ENCODE measurements at regions not wholly inside any gene's neighbourhood (a gene's known extent, or its start where the extent isn't known, plus 50 kb on each side); places are given as distances from the start of the nearest gene placed in this dataset.
"Not testable (repeated sequence)": the region's sequence is repeated elsewhere in the genome, so short reads cannot be mapped to it uniquely, and the experiment has no call there.

DNA sequence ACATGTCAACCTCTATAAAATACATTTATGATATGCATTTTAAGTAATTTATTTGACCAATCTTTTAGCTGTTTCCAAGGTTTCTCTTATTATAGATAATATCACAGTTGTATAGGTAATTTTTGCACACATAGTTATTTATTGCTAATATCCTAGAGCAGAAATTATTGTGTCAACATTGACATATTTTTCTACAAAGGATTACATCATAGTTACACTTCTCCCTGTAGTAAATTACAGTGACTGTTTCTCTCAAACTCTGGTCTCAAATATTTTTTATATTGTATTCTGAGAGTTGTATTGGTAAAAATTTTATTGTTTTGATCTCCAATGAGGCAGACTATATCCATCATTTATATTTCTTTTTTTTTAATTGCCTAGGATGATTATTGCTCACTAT, 714.4 kb upstream of the CDH6 start:
- no peak for DNase-seq (ENCODE audit: low spot score)

DNA sequence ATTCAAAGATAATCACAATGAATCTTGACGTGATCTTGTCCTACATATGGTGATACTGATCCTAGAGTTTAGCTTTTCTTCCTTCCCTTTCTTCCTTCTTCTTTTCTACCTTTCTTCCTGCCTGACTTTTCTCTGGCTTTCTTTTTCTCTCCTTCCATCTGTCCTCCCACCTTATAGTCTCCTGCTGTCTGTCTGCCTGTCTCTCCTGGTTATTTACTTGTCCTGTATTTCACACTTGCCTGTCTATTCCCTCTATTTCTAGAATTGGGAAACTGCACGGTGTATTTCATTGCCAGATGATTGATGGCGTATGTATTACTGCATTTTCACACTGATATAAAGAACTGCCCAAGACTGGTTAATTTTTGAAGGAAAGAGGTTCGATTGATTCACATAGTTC, 718.1 kb upstream of the CDH6 start:
- no peak for DNase-seq (ENCODE audit: low spot score)

DNA sequence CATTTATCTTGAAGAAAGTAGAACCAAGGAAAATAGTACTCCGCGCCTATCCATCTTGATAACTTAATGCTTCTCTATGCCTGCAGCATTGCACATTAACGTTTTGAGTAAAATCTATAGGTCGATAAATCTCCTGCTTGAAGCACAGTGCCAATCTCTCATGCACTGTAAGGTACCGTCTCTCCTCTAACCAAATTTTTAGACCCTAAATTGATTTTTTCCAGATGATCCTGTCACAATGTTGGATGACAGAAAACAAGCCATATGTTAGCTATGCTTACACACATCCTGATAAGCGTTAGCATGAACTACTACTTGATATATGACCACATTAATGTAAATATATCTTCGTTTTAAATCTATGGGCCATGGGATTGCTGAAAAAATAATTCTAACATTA, 723.8 kb upstream of the CDH6 start:
- no peak for DNase-seq (ENCODE audit: low spot score)

DNA sequence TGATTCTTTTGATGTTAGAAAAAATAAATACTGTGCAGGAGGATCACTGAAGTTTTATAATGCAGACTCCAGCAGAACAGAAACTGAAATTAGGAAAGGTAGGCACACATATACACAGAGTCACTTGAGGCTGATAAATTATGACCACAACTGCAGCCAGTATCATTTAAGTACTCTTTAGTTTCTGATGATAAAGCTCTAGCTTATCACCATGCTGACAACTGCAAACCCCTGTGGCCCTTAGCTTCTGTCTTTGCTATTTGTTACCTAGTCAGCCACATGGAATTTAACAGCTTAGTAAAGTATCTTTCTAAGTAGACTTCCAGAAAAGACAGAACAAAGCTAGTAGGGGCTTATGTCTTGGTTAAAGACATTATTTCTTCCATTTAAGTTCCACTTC, 734.8 kb upstream of the CDH6 start:
- no peak for DNase-seq (ENCODE audit: low spot score)

DNA sequence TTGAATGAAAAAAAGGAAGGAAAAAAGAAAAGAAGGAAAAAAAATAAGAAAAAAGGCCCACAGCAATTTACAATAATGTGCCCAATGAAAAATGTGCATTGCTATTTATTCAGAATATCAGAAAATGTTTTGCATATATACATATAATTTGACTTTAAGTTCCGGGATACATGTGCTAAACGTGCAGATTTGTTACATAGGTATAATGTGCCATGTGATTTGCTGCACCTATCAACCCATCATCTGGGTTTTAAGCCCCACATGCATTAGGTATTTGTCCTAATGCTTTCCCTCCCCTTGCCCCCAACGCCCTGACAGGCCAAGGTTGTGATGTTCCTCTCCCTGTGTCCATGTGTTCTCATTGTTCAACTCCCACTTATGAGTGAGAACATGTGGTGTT, 738.0 kb upstream of the CDH6 start:
- not testable (repeated sequence) for DNase-seq (ENCODE audit: low spot score)

DNA sequence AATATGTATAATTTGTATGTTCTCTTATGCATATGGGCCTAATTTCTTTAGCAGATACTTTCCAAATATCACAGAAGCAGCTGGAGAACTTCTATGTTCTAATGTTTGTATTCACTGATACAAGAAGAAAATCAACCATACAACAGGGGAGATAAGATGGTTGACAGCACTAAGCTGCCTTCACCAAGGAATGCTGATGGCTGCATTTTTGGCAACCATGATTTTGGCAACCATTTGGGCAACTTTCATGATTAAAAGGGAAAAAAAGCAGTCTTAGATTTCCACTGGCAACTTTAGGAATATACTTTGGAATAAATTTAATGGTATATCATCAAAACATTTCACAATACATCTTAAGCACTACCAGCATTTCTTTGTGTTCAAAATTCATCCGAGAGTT, 740.3 kb upstream of the CDH6 start:
- no peak for DNase-seq (ENCODE audit: low spot score)

DNA sequence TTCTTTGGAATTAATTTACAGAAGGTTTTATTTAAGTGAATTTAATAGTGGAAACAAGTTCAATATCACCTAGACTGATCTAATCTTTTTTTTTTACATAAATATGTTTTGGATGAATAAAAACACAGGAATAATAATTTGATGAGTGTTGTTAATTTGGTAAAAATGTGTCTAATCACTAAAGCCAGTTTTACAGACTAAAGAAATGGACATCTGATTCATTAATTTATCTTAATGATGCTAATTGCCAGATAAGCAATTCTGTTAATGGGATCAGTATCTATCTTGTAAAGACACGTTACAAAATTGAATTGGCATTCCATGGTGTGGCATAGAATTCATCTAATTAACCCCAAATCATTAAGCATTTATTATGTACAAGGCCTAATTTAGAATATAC, 743.3 kb upstream of the CDH6 start:
- no peak for DNase-seq (ENCODE audit: low spot score)

DNA sequence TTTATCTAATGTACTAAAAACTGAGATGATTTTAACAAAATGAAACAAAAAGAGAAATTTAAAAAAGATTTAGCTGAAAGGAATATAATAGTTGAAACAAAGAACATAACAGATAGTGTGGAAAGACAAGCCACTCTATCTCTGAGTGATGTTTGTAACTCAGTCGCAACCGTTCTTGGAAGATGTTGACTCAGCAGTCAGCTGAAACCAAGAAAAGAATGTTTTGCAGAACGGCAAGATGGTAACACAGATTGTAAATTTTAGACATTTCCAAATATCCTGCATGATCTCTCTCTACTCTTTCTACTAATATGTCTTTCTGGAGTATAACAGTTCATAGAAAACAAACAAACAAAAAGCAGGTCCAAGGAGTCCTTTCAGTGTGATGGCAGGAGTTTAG, 746.1 kb upstream of the CDH6 start:
- no peak for DNase-seq (ENCODE audit: low spot score)

DNA sequence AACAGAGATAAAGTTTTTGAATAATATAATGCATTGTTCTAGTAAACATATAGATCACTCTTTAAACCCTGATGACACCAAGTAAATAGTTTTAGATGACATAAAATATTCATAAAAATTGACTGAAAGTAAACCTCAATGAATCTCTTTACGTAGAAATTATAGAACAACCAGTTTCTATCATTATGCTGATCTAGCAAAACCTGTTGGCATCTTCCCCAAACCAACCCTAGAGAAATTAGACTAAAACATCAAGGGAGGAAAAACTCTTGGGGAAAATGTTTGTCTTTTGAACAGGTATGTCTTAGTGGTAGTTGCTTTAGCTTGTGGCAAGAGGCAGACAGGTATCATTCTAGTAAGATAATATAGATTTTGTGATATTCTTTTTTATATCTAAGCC, 747.0 kb upstream of the CDH6 start:
- DNase-seq (ENCODE audit: low spot score) = no peak

DNA sequence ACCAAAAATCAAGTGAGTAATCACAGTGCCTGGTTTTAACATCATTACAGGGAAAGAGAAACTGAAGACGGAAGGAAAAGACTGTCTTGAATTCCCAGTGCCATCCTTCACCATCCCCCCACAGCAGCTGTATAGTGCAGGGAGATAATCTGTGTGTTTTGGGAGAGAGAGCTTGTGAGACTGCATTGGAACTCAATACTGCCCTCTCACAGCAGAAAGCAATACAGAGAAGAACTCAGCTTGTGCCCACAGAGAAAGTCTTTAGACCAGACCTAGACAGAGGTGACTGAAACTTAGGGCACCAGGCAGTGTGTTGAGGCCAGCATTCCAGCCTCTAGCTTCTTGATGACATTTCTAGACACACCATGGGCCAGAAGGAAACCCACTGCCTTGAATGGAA, 754.7 kb upstream of the CDH6 start:
- no peak for DNase-seq (ENCODE audit: low spot score)

DNA sequence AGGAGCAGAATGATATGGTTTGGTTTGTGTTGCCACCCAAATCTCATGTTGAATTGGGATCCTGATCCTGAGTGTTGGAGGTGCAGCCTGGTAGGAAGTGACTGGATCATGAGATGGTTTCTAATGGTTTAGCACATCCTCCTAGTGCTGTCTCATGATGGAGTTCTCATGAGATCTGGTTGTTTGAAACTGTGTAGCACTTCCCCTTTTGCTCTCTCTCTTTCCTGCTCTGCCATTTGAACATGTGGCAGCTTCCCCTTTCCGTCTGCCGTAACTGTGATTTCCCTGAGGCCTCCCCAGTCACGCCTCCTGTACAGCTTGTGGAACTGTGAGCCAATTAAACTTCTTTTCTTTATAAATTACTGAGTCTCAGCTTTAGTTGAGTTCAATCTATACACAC, 756.8 kb upstream of the CDH6 start:
- no peak for DNase-seq (ENCODE audit: low spot score)

DNA sequence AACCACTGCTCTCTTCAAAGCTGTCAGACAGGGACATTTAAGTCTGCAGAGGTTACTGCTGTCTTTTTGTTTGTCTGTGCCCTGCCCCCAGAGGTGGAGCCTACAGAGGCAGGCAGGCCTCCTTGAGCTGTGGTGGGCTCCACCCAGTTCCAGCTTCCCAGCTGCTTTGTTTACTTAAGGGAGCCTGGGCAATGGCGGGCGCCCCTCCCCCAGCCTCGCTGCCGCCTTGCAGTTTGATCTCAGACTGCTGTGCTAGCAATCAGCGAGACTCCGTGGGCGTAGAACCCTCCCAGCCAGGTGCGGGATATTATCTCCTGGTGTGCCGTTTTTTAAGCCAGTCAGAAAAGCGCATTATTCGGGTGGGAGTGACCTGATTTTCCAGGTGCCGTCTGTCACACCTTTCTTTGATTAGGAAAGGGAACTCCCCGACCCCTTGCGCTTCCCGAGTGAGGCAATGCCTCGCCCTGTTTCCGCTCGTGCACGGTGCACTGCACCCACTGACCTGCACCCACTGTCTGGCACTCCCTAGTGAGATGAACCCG, 764.5 kb upstream of the CDH6 start:
- DNase-seq (ENCODE audit: low spot score) = not testable (repeated sequence)

DNA sequence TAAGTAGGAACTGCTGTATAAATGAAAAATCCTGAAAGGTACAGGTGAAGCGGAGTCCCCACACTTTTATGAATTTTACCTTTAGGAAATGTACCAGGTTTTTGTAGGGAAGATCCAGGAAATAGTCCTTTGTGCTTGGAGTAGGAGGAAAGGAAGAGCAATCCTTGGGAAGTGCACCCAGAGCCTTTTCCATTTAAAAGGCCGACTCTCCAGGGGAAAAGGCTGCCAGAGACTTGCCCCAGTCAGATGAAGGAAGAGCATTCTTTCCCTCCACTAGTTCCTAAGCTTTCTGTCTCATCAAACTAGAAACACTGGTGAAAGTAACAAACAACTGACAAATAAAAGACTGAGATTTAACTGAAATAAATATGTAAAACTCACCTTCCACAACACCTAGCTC, 779.4 kb upstream of the CDH6 start:
- DNase-seq (ENCODE audit: low spot score) = no peak

DNA sequence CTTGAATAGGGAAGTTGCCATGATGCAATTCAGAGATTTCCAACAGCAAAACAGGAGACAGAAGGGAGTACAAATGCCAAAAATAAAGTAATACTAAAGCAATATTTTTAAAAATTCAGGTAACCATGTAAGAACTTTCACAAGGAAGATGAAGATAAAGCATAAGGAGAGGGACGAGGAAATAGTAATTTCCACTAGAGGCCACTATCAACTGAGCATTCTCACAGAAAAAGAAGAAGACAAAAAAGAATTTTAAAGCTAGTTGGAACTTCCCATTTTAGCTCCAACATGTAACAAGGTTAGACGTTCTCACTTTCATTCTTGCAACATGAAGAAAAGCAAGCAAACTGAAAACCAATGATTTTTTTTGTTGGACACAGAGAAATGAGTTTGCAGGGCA, 779.9 kb upstream of the CDH6 start:
- DNase-seq (ENCODE audit: low spot score) = no peak

DNA sequence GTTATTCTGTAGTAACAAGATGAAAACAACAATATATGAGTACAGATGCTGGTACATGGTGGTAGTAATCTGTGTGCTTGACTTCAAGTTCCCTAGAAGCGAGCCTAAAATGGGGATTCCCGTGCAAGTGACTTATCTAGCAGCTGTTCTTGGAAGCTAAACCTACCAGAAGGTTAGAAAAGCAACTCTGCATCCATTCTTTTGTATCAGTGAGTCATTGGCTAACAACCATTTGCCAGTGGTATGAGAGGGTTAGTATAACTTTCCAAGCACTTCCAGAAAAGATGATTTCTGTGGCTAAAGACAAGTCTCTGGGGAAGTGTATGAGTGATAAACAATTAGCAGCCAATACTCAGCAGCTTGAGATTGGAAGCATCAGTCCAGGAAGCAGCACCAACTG, 787.7 kb upstream of the CDH6 start:
- DNase-seq (ENCODE audit: low spot score) = no peak

DNA sequence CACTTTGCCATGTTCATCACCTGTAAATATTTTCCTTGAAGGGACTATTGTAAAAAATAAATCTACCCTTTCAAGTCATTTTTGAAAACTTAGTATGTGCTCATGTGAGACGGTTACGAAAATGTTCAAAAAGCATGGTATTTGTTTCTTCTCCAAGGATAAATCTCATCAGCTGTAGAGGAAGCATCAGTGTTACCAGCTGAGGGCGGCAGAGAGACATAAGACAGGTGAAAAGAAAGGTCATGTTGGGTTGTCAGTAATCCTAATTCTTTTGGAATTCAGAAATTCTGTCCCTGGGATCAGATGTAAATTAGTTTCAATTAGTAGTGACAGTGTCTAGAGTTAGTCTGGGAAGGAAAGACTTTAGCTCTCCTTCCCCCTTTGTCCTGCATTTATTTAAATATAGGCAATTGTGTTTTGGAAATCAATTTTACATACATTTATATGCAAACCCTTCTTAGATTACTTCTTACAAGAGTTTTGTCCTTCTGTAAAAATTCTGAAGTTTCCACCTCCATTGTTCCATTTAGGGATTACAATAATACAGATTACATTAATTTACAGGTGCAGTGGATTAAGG, 791.9 kb upstream of the CDH6 start:
- peak; percentile 28 for DNase-seq (ENCODE audit: low spot score)

DNA sequence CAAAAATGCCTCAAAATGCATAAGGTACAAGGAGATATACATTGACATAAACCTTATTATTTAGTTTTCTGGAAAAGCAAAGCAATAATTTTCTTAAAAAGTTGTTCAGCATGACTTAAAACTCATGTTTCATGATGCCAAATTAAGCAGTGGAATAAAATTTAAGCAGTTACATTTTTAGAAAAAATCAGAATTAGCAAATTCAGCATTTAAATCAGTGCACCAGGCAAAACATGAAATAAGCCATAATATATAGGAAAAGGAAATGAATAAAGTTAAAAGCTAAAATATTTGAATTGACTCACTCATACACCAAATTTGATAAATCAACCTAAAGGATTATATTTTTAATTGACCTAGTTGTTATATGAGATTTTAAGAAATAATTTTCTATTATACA, 795.1 kb upstream of the CDH6 start:
- DNase-seq (ENCODE audit: low spot score) = no peak

DNA sequence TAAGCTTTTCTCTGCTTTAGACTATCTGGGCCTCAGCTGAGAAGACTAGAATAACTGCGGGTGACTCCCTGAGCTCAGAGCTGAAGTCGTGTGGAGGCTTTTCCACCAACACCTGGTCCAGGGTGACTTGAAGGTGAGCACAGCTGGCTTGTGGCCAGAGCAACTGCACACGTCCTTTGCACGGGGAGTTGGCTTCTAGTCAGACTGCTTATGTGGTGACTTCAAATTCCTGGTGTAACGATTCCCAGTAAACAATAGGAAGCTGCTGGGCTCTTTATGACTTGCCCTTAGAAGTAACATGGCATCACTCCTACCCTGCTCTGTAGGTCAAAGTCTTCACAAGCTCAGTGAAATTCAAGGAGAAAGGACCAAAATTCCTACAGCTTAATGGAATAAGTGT, 800.6 kb upstream of the CDH6 start:
- DNase-seq (ENCODE audit: low spot score) = no peak

DNA sequence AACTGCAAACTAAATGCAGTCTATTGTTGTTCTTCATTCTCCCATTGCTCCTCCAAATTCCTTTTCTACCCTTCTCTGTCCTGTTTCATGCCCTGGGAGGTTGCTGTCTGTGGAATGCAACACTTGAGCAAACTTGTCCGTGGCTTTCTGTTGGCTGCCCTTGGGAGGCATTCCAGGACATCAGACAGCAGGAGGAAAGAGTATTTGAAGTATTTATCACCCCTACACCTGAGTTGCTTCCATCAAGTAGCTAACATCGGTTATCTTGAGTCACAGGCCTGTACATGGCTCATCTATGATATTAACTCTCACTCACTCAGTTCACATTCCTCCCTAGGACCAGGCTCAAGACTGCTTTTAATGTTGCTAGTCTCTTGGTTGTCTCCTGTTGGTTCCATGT, 803.4 kb upstream of the CDH6 start:
- DNase-seq (ENCODE audit: low spot score) = no peak

DNA sequence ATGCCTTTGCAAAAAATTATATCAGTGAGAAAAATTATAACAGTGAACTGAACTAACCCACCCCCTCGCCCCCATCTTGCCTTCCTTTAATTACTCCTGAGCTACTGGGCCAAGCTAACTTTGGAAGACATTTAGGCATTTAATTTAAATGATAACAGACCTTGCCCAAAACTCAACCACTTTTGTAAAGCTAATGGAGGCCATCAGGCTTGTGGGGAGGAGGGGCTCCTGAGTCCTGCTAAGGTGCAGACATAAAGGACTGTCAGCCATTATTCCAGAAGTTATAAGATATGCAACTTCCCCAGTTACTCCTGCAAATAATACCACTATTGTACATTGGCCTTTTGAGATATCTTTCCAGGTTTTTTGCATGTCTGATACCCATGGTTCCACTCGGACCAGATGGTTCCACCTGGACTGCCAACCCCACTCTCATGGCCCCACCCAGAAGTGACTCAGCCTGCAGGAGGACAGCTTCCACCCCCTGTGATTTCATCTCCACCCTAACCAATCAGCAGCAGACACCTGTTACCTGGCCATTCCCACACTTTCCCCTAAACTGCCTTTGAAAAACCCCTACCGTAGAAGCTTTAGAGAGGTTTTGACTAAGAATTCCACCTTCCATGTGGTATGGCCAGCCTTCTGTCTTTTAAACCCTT, 805.4 kb upstream of the CDH6 start:
- DNase-seq (ENCODE audit: low spot score) = no peak

DNA sequence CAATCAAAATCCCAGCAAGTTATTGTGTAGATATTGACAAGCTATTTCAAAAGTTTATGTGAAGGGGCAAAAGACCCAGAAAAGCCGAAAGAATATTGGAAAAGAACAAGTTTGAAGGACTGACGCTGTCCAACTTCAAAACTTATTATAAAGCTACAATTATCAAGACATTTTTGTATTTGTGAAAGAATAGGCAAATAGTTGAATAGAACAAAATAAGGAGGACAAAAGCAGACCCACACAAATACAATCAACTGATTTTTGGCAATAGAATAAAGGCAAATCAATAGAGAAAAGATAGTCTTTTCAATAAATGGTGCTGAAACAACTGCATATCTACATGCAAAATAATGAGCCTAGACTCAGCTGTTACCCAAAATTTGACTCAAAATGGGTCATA, 807.7 kb upstream of the CDH6 start:
- no peak for DNase-seq (ENCODE audit: low spot score)

DNA sequence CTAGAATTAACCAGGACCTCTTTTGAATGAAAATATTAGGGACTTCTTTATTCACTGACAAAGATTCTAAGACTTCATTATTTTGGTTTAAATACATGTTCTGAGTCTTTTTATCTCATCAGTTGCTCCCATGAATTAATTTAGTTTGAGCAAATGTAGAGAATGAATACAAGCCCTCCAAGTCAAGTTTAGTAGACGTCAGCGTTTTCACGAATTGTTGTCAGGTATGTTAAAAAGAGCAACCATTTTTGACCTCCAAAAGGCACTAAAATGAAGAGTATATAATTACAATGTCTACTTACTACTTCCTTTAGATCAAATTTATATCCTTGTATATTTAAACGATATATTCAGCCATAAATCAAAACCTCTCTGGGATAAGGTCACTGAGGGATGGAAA, 809.3 kb upstream of the CDH6 start:
- DNase-seq (ENCODE audit: low spot score) = no peak

DNA sequence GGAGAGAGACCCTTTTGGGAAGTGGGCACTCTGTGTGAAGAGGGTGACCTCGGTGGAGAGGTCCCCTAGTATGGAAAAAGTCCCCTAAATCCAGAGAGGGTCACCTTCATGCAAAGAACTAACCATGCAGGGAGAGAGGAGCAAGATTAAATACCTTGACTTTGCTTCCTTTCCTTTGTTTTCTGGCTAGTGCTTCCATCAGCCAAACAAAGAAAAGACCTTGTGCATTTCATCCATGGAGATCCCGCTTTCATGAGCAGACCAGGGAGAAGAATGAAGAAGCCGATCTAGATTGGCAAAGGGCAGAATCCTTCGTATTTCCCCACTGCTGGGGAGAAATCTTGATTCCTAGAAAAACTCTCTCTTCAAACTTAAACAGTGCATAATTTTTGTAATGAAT, 813.3 kb upstream of the CDH6 start:
- DNase-seq (ENCODE audit: low spot score) = no peak

DNA sequence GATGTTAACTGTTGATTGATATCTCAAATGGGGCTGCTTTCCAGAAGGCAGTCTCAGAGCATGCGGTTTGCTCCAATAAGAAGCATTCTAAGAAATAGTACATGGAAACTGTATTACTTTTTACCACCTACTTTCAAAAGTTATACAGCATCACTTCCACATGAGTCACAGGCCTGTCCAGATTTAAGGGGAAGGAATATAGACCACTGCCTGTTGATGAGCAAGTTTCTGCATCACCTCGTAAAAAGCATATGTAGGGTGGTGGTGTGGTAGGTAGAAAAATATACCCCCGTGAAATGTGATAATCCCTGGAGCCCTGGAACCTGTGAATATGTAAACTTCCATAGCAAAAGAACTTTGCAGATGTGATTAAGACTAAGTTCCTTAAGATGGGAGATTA, 816.6 kb upstream of the CDH6 start:
- no peak for DNase-seq (ENCODE audit: low spot score)

Data from A172 (cell line).